ENCODE measurements at regions not wholly inside any gene's neighbourhood (a gene's known extent, or its start where the extent isn't known, plus 50 kb on each side); places are given as distances from the start of the nearest gene placed in this dataset.

GRCh38 chr20:17097603-17098002 is 129.2 kb upstream of the PCSK2 start:
- CTCF ChIA-PET (ENCODE audit: unreplicated experiment), result no interaction called here
- intact Hi-C loops (cut with micrococcal nuclease; ENCODE audit: unreplicated experiment), result no loop called here

GRCh38 chr20:17100506-17100905 is 126.3 kb upstream of the PCSK2 start:
- H3K4me1 ChIP-seq (ENCODE audit: insufficient read depth, low read length, poor library complexity, severe bottlenecking), result no peaks in the 10 kb centered on the region
- H2AFZ ChIP-seq (ENCODE audit: low read length), result no peak overlapping the region
- H3K36me3 ChIP-seq (ENCODE audit: insufficient read depth, low read length), result no peaks in the 10 kb centered on the region
- ChIA-PET CTCF (ENCODE audit: unreplicated experiment) (no interaction called here), POLR2A (interaction anchor here (0.5 to 0.7 kb wide), 2 partner anchors 8 to 29 kb away, joined by 3 read pairs; no protein-coding TSS in a partner anchor)
- H3K27ac ChIP-seq (ENCODE audit: low read depth, low read length, poor library complexity, severe bottlenecking), result no peak overlapping the region
- intact Hi-C loops (cut with micrococcal nuclease; ENCODE audit: unreplicated experiment), result no loop called here
- H3K4me3 ChIP-seq (ENCODE audit: low read depth, low read length, poor library complexity, severe bottlenecking), result no peak overlapping the region
- BruUV-seq (replicated peaks), result no TSS peak
- TF ChIP-seq CTCF (conservative IDR thresholded peaks at IDR 0.05; ENCODE audit: low read length) (no peak), EZH2phosphoT487 (IDR thresholded peaks at IDR 0.05; ENCODE audit: borderline replicate concordance, low read depth, low read length) (no peak)
- no peaks in the 10 kb centered on the region for H3K79me2 ChIP-seq (ENCODE audit: insufficient read depth, low read depth, low read length)
- no peak overlapping the region for H3K4me2 ChIP-seq (ENCODE audit: low read length)
- no peaks in the 10 kb centered on the region for H3K9me3 ChIP-seq (ENCODE audit: low read length)
- no peak for DNase-seq (ENCODE audit: low spot score)
- no peaks in the 10 kb centered on the region for H3K9me2 ChIP-seq (ENCODE audit: insufficient read depth, low read length)
- H4K20me1 ChIP-seq (ENCODE audit: insufficient read depth, low read length), result no peaks in the 10 kb centered on the region

More at GRCh38 chr20:17097603-17098002, 129.2 kb upstream of the PCSK2 start:
- POLR2A ChIA-PET, result no interaction called here
- no TSS peak for BruUV-seq (replicated peaks)
- H3K9me2 ChIP-seq (ENCODE audit: insufficient read depth, low read length), result no peaks in the 10 kb centered on the region
- DNase-seq (ENCODE audit: low spot score), result no peak
- no peak overlapping the region for H3K4me3 ChIP-seq (ENCODE audit: low read depth, low read length, poor library complexity, severe bottlenecking)
- no peak overlapping the region for H3K27ac ChIP-seq (ENCODE audit: low read depth, low read length, poor library complexity, severe bottlenecking)
- no peaks in the 10 kb centered on the region for H4K20me1 ChIP-seq (ENCODE audit: insufficient read depth, low read length)
- no peaks in the 10 kb centered on the region for H3K9me3 ChIP-seq (ENCODE audit: low read length)
- no peaks in the 10 kb centered on the region for H3K36me3 ChIP-seq (ENCODE audit: insufficient read depth, low read length)
- H3K4me2 ChIP-seq (ENCODE audit: low read length), result no peak overlapping the region
- no peaks in the 10 kb centered on the region for H3K4me1 ChIP-seq (ENCODE audit: insufficient read depth, low read length, poor library complexity, severe bottlenecking)
- no peaks in the 10 kb centered on the region for H3K79me2 ChIP-seq (ENCODE audit: insufficient read depth, low read depth, low read length)
- TF ChIP-seq EZH2phosphoT487 (IDR thresholded peaks at IDR 0.05; ENCODE audit: borderline replicate concordance, low read depth, low read length) (no peak), CTCF (conservative IDR thresholded peaks at IDR 0.05; ENCODE audit: low read length) (no peak)
- H2AFZ ChIP-seq (ENCODE audit: low read length), result no peak overlapping the region

GRCh38 chr20:17107127-17107526 is 119.7 kb upstream of the PCSK2 start:
- POLR2A ChIA-PET, result interaction anchor here (0.6 kb wide), 1 partner anchor 1638 kb away, joined by 4 read pairs; no protein-coding TSS in a partner anchor
- no peaks in the 10 kb centered on the region for H3K9me3 ChIP-seq (ENCODE audit: low read length)
- CTCF ChIA-PET (ENCODE audit: unreplicated experiment), result no interaction called here
- DNase-seq (ENCODE audit: low spot score), result no peak
- no peak for TF ChIP-seq CTCF (conservative IDR thresholded peaks at IDR 0.05; ENCODE audit: low read length)
- no peak for TF ChIP-seq EZH2phosphoT487 (IDR thresholded peaks at IDR 0.05; ENCODE audit: borderline replicate concordance, low read depth, low read length)
- no peak overlapping the region for H3K4me2 ChIP-seq (ENCODE audit: low read length)
- no TSS peak for BruUV-seq (replicated peaks)
- H3K4me1 ChIP-seq (ENCODE audit: insufficient read depth, low read length, poor library complexity, severe bottlenecking), result no peaks in the 10 kb centered on the region
- no peak overlapping the region for H3K4me3 ChIP-seq (ENCODE audit: low read depth, low read length, poor library complexity, severe bottlenecking)
- no peaks in the 10 kb centered on the region for H3K79me2 ChIP-seq (ENCODE audit: insufficient read depth, low read depth, low read length)
- no peak overlapping the region for H2AFZ ChIP-seq (ENCODE audit: low read length)
- intact Hi-C loops (cut with micrococcal nuclease; ENCODE audit: unreplicated experiment), result no loop called here
- no peaks in the 10 kb centered on the region for H3K36me3 ChIP-seq (ENCODE audit: insufficient read depth, low read length)
- no peaks in the 10 kb centered on the region for H4K20me1 ChIP-seq (ENCODE audit: insufficient read depth, low read length)
- H3K9me2 ChIP-seq (ENCODE audit: insufficient read depth, low read length), result no peaks in the 10 kb centered on the region
- H3K27ac ChIP-seq (ENCODE audit: low read depth, low read length, poor library complexity, severe bottlenecking), result no peak overlapping the region

All from OCI-LY7 (cell line).